OCI-LY7 (cell line): ENCODE measurements at regions not wholly inside any gene's neighbourhood (a gene's known extent, or its start where the extent isn't known, plus 50 kb on each side); places are given as distances from the start of the nearest gene placed in this dataset.

ENCODE experiments used
- BruUV-seq: library from RNA; stranded (reverse); fragments of 400-500 nt; replicated peaks from 2 replicates; lab custom pipeline; 2021; lab: Mats Ljungman, UMichigan
- CTCF ChIA-PET: fragments of 300-600 bp; sonication (Branson Sonifier 250); formaldehyde crosslinking; loops from one replicate; lab custom pipeline; 2022; ENCODE audit warnings: antibody characterized with exemption; ENCODE audit not compliant: unreplicated experiment; lab: Charles Lee
- POLR2A ChIA-PET: fragments of 300-600 bp; sonication (Branson Sonifier 250); formaldehyde crosslinking; loops from one replicate; lab custom pipeline; 2022; ENCODE audit warnings: antibody characterized with exemption; lab: Charles Lee
- DNase-seq: peaks from one replicate; pipeline ENCODE4 v3.0.0-alpha.2; 2015; ENCODE audit warnings: low spot score
- H2AFZ ChIP-seq: fragments of 200-600 bp; sonication (generic), shearing (Covaris generic); 2 replicates; pipeline ENCODE4 v1.6.1; 2014; ENCODE audit warnings: mild to moderate bottlenecking, antibody characterized with exemption, low read length, moderate library complexity
- H3K27ac ChIP-seq: fragments of 200-600 bp; sonication (generic); 2 replicates; pipeline ENCODE4 v1.5.1; 2014; ENCODE audit warnings: mixed run types, low read depth, mild to moderate bottlenecking, moderate library complexity, low read length, inconsistent platforms; ENCODE audit not compliant: poor library complexity, severe bottlenecking
- H3K36me3 ChIP-seq: fragments of 200-600 bp; sonication (generic); 2 replicates; pipeline ENCODE4 v1.6.1; 2014; ENCODE audit warnings: mild to moderate bottlenecking, antibody characterized with exemption, low read length, moderate library complexity, mixed read lengths; ENCODE audit not compliant: insufficient read depth
- H3K4me1 ChIP-seq: fragments of 200-600 bp; sonication (generic); 2 replicates; pipeline ENCODE4 v1.5.1; 2014; ENCODE audit warnings: mild to moderate bottlenecking, low read length; ENCODE audit not compliant: insufficient read depth, poor library complexity, severe bottlenecking
- H3K4me2 ChIP-seq: fragments of 200-600 bp; sonication (generic); 2 replicates; pipeline ENCODE4 v1.6.1; 2014; ENCODE audit warnings: mild to moderate bottlenecking, low read length
- H3K4me3 ChIP-seq: fragments of 200-600 bp; sonication (generic); 2 replicates; pipeline ENCODE4 v1.5.1; 2014; ENCODE audit warnings: mild to moderate bottlenecking, low read depth, low read length; ENCODE audit not compliant: poor library complexity, severe bottlenecking
- H3K79me2 ChIP-seq: fragments of 200-600 bp; sonication (generic); 2 replicates; pipeline ENCODE4 v1.6.1; 2016; ENCODE audit warnings: low read depth, mild to moderate bottlenecking, low read length, moderate library complexity, mixed read lengths; ENCODE audit not compliant: insufficient read depth
- H3K9me2 ChIP-seq: fragments of 200-600 bp; sonication (generic); 2 replicates; pipeline ENCODE4 v1.6.1; 2016; ENCODE audit warnings: mild to moderate bottlenecking, low read length, mixed read lengths; ENCODE audit not compliant: insufficient read depth
- H3K9me3 ChIP-seq: fragments of 200-600 bp; sonication (generic); 2 replicates; pipeline ENCODE4 v1.6.1; 2014; ENCODE audit warnings: mild to moderate bottlenecking, mixed run types, low read length, mixed read lengths
- H4K20me1 ChIP-seq: fragments of 200-600 bp; sonication (generic); 2 replicates; pipeline ENCODE4 v1.6.1; 2014; ENCODE audit warnings: mild to moderate bottlenecking, antibody characterized with exemption, low read length, moderate library complexity, mixed read lengths; ENCODE audit not compliant: insufficient read depth
- EZH2phosphoT487 ChIP-seq: fragments of 200-600 bp; sonication (generic); IDR thresholded peaks from 2 replicates; pipeline ENCODE4 v1.6.1; 2018; ENCODE audit warnings: low read depth, borderline replicate concordance, mild to moderate bottlenecking, mixed run types, antibody characterized with exemption, low read length, moderate library complexity, mixed read lengths
- intact Hi-C: fragments of 100-400 bp; cut with micrococcal nuclease; formaldehyde crosslinking; loops from one replicate; pipeline ENCODE4 v1.10.0; 2022; ENCODE audit not compliant: unreplicated experiment
- TF ChIP-seq, protein P1 (sequence below): fragments of 200-600 bp; sonication (generic); conservative IDR thresholded peaks from 2 replicates; pipeline ENCODE4 v1.5.1; 2014; ENCODE audit warnings: mild to moderate bottlenecking, antibody characterized with exemption, low read length, moderate library complexity, mixed read lengths

- no peak for TF ChIP-seq EZH2phosphoT487
- TF ChIP-seq, protein P1, sequence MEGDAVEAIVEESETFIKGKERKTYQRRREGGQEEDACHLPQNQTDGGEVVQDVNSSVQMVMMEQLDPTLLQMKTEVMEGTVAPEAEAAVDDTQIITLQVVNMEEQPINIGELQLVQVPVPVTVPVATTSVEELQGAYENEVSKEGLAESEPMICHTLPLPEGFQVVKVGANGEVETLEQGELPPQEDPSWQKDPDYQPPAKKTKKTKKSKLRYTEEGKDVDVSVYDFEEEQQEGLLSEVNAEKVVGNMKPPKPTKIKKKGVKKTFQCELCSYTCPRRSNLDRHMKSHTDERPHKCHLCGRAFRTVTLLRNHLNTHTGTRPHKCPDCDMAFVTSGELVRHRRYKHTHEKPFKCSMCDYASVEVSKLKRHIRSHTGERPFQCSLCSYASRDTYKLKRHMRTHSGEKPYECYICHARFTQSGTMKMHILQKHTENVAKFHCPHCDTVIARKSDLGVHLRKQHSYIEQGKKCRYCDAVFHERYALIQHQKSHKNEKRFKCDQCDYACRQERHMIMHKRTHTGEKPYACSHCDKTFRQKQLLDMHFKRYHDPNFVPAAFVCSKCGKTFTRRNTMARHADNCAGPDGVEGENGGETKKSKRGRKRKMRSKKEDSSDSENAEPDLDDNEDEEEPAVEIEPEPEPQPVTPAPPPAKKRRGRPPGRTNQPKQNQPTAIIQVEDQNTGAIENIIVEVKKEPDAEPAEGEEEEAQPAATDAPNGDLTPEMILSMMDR, result no peak
- Histone ChIP-seq H4K20me1 (no peaks in the 10 kb centered on the region), H3K4me3 (no peak overlapping the region), H3K4me2 (no peak overlapping the region), H2AFZ (no peak overlapping the region), H3K9me2 (no peaks in the 10 kb centered on the region), H3K9me3 (no peaks in the 10 kb centered on the region), H3K79me2 (no peaks in the 10 kb centered on the region), H3K27ac (no peak overlapping the region), H3K4me1 (no peaks in the 10 kb centered on the region), H3K36me3 (no peaks in the 10 kb centered on the region)
- ChIA-PET CTCF (no interaction called here), POLR2A (interaction anchor here (0.6 kb wide), 1 partner anchor 1697 kb away, joined by 3 read pairs; no protein-coding TSS in a partner anchor)
- BruUV-seq, result no TSS peak
- DNase-seq, result no peak
- intact Hi-C loops, result no loop called here
These were observed 456.9 kb upstream of the GHITM start for GRCh38 chr10:83682414-83682813.

GRCh38 chr10:83685458-83685857 lies 453.9 kb upstream of the GHITM start:
- no peak for DNase-seq

More at GRCh38 chr10:83685458-83685857, 453.9 kb upstream of the GHITM start:
- Histone ChIP-seq H3K4me2 (no peak overlapping the region), H3K9me3 (no peaks in the 10 kb centered on the region), H3K4me1 (no peaks in the 10 kb centered on the region), H2AFZ (no peak overlapping the region), H3K79me2 (no peaks in the 10 kb centered on the region), H3K9me2 (no peaks in the 10 kb centered on the region), H4K20me1 (no peaks in the 10 kb centered on the region), H3K4me3 (no peak overlapping the region), H3K27ac (no peak overlapping the region), H3K36me3 (no peaks in the 10 kb centered on the region)
- ChIA-PET CTCF (no interaction called here), POLR2A (interaction anchor here (0.5 kb wide), 1 partner anchor 204 kb away, joined by 3 read pairs; no protein-coding TSS in a partner anchor)
- BruUV-seq, result no TSS peak
- intact Hi-C loops, result no loop called here
- TF ChIP-seq, protein P1, result no peak
- no peak for TF ChIP-seq EZH2phosphoT487
